Vagina (tissue), 2 donors: ENCODE measurements at regions not wholly inside any gene's neighbourhood (a gene's known extent, or its start where the extent isn't known, plus 50 kb on each side); places are given as distances from the start of the nearest gene placed in this dataset.

Source experiments
- POLR2A ChIP-seq, 2 donors: fragments of 450-650 bp; IDR thresholded peaks; one replicate each; pipeline ENCODE4 v1.6.1; 2017; ENCODE audit warnings: antibody characterized with exemption in 2 of 2, mild to moderate bottlenecking in 2 of 2, moderate library complexity in 2 of 2
- TF ChIP-seq, protein P1 (sequence below), 3 experiments: fragments of 450-650 bp in 2 of 3; fragments of 200-600 bp in 1 of 3; sonication (generic) in 1 of 3; IDR thresholded peaks; one replicate each; pipeline ENCODE4 v1.5.1; 2017 to 2019; ENCODE audit warnings: antibody characterized with exemption in 3 of 3, mild to moderate bottlenecking in 2 of 3, moderate library complexity in 2 of 3

GRCh38 chr14:34147461-34147860 is 196.6 kb upstream of the EGLN3 start:
- TF ChIP-seq, protein P1, sequence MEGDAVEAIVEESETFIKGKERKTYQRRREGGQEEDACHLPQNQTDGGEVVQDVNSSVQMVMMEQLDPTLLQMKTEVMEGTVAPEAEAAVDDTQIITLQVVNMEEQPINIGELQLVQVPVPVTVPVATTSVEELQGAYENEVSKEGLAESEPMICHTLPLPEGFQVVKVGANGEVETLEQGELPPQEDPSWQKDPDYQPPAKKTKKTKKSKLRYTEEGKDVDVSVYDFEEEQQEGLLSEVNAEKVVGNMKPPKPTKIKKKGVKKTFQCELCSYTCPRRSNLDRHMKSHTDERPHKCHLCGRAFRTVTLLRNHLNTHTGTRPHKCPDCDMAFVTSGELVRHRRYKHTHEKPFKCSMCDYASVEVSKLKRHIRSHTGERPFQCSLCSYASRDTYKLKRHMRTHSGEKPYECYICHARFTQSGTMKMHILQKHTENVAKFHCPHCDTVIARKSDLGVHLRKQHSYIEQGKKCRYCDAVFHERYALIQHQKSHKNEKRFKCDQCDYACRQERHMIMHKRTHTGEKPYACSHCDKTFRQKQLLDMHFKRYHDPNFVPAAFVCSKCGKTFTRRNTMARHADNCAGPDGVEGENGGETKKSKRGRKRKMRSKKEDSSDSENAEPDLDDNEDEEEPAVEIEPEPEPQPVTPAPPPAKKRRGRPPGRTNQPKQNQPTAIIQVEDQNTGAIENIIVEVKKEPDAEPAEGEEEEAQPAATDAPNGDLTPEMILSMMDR (IDR thresholded peaks at IDR 0.05) = no peak
- TF ChIP-seq POLR2A (IDR thresholded peaks at IDR 0.05) = no peak
